ENCODE measurements at regions not wholly inside any gene's neighbourhood (a gene's known extent, or its start where the extent isn't known, plus 50 kb on each side); places are given as distances from the start of the nearest gene placed in this dataset.

DNA sequence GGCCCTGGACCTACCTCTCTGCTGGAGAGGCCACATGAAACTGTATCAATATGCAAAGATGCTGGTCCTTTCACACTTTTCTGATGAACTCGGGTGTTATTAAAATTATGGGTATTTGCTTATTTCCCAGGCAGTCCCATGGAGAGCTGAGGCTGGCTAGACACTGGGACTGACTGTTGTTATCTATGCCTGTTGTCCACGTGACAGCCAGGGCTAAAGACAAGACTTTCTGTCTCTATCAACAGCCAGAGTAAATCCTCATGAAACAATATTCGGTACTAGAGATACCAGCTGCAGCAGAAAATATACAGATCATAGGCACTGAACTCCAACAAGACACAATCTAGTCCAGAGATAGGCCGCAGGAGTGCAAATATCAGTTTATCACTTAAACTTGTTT lies 236.4 kb downstream of the FOXA2 start:
- Histone ChIP-seq H3K36me3 (no peaks in the 10 kb centered on the region), H3K27ac (no peak overlapping the region), H3K4me3 (no peak overlapping the region), H3K4me1 (no peaks in the 10 kb centered on the region), H3K9me3 (no peaks in the 10 kb centered on the region), H3K27me3 (peaks cover 32% of the 10 kb centered on the region)
- WGBS, 2 donors (ENCODE audit: low coverage in 1 of 2) = 48 to 79% methylated on average over 2 to 4 of the region's 4 CpGs
- no peak for ATAC-seq
- TF ChIP-seq EP300 (IDR thresholded peaks at IDR 0.05) = no peak
- TF ChIP-seq, protein P1, sequence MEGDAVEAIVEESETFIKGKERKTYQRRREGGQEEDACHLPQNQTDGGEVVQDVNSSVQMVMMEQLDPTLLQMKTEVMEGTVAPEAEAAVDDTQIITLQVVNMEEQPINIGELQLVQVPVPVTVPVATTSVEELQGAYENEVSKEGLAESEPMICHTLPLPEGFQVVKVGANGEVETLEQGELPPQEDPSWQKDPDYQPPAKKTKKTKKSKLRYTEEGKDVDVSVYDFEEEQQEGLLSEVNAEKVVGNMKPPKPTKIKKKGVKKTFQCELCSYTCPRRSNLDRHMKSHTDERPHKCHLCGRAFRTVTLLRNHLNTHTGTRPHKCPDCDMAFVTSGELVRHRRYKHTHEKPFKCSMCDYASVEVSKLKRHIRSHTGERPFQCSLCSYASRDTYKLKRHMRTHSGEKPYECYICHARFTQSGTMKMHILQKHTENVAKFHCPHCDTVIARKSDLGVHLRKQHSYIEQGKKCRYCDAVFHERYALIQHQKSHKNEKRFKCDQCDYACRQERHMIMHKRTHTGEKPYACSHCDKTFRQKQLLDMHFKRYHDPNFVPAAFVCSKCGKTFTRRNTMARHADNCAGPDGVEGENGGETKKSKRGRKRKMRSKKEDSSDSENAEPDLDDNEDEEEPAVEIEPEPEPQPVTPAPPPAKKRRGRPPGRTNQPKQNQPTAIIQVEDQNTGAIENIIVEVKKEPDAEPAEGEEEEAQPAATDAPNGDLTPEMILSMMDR (IDR thresholded peaks at IDR 0.05) = no peak
- TF ChIP-seq POLR2AphosphoS5 (IDR thresholded peaks at IDR 0.05) = no peak

DNA sequence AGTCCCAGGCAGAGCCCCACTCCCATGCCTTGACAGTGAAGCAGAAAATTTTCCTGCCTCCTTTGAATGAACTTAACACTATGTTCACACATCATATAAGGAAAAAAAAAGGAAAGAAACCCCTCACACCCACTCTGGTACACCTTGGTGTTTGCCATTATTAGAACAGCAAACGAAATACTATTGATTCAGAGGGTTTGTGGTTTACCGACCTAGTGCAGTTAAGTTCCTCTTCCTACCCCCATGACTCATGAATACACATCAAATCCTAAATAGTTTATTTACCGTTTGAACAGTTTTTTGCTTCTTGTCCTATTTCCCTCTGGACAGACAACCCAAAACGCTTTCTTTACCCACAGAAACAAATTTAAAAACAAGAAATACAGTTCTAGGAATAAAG lies 237.7 kb downstream of the FOXA2 start:
- no peaks in the 10 kb centered on the region for H3K36me3 ChIP-seq
- H3K4me3 ChIP-seq = no peak overlapping the region
- H3K27me3 ChIP-seq = peaks cover 28% of the 10 kb centered on the region
- TF ChIP-seq POLR2A (IDR thresholded peaks at IDR 0.05) (no peak), EP300 (IDR thresholded peaks at IDR 0.05) (no peak), POLR2AphosphoS5 (IDR thresholded peaks at IDR 0.05) (no peak)
- TF ChIP-seq, protein P1 (IDR thresholded peaks at IDR 0.05) = no peak
- 51 to 78% methylated on average over 3 to 4 of the region's 4 CpGs for WGBS, 2 donors (ENCODE audit: low coverage in 1 of 2)
- H3K27ac ChIP-seq = no peak overlapping the region
- H3K9me3 ChIP-seq = no peaks in the 10 kb centered on the region
- ATAC-seq = no peak
- no peaks in the 10 kb centered on the region for H3K4me1 ChIP-seq

DNA sequence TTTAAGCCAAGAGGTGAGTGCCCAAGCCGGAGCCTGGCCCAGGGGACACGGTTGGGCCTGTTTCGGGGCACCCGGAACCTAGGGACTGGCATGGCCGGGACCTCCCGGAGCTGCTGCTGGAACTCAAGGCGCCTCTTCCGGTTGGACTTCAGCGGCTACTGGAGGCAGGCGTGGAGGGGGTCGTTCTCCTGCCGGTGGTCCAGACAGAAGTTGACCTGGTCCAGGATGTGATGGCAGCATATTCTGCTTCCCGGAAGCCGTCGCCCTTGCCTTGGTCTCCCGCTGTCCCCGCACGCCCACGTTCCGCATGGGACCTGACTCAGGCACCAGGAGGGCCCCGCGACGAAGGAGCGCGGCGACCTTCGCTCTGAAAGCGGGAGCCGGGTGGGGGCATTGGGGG lies 240.8 kb downstream of the FOXA2 start:
- 100% methylated on average over 2 of the region's 29 CpGs for WGBS, 2 donors (ENCODE audit: low coverage in 1 of 2)
- Histone ChIP-seq H3K36me3 (no peaks in the 10 kb centered on the region), H3K27ac (no peak overlapping the region), H3K4me3 (no peak overlapping the region), H3K4me1 (peaks cover 0 to 4% (median 0%) of the 10 kb centered on the region in 3 donors), H3K27me3 (peaks cover 41% of the 10 kb centered on the region), H3K9me3 (no peaks in the 10 kb centered on the region)
- TF ChIP-seq EP300 (IDR thresholded peaks at IDR 0.05) (no peak), POLR2A (IDR thresholded peaks at IDR 0.05) (no peak), POLR2AphosphoS5 (IDR thresholded peaks at IDR 0.05) (no peak)
- TF ChIP-seq, protein P1 (IDR thresholded peaks at IDR 0.05) = no peak
- no peak for ATAC-seq

DNA sequence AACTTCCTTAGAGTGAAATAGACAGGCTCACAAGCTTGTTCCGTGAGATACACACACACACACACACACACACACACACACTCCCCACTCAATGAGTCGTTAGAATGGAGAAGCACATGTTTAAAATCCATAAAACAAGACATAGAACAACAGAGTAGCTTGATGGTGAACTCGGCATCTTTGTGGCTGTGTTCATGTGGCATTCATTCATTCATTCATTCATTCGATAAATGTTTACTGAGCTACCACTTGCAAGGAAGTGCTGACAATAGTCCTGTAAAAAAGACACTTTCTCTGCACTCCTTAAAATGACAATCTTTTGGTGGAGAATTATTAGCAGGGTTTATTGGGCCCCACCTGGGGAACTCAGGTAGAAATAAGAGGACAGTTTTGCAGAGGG lies 242.0 kb downstream of the FOXA2 start:
- WGBS, 2 donors (ENCODE audit: low coverage in 1 of 2) = 50 to 83% methylated on average over 1 to 2 of the region's 4 CpGs

DNA sequence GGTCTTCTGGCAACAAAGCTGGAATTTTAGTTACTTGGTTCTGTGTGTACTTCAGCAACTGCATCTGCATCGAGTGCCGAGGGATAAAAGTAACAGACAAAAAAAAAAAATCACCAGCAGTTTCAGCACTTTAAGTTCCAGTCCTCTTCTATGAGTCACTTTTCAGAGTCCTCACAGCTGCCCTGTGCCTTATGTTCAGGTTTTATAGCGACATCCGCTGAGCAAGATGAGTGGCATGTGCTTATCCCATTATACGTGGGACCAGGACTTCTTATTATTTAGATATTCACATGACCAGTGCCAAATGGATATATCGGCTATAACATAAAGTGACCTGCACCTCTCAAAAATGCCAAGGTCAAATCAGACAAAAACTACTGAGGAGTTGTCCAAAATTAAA lies 242.9 kb downstream of the FOXA2 start:
- H3K27ac ChIP-seq = no peak overlapping the region
- peaks cover 53% of the 10 kb centered on the region for H3K27me3 ChIP-seq
- H3K4me3 ChIP-seq = no peak overlapping the region
- no peaks in the 10 kb centered on the region for H3K9me3 ChIP-seq
- H3K4me1 ChIP-seq = peaks cover 0 to 4% (median 0%) of the 10 kb centered on the region in 3 donors
- 64 to 78% methylated on average over 4 to 6 of the region's 6 CpGs for WGBS, 2 donors (ENCODE audit: low coverage in 1 of 2)
- TF ChIP-seq, protein P1 (IDR thresholded peaks at IDR 0.05) = no peak
- TF ChIP-seq POLR2A (IDR thresholded peaks at IDR 0.05) = no peak
- ATAC-seq = no peak
- no peaks in the 10 kb centered on the region for H3K36me3 ChIP-seq

More for the DNA sequence above, 242.0 kb downstream of the FOXA2 start:
- Histone ChIP-seq H3K27ac (no peak overlapping the region), H3K4me1 (peaks cover 0 to 4% (median 0%) of the 10 kb centered on the region in 3 donors), H3K9me3 (no peaks in the 10 kb centered on the region), H3K36me3 (no peaks in the 10 kb centered on the region), H3K4me3 (no peak overlapping the region), H3K27me3 (peaks cover 45% of the 10 kb centered on the region)
- TF ChIP-seq POLR2A (IDR thresholded peaks at IDR 0.05) (no peak), EP300 (IDR thresholded peaks at IDR 0.05) (no peak), POLR2AphosphoS5 (IDR thresholded peaks at IDR 0.05) (no peak)
- TF ChIP-seq, protein P1 (IDR thresholded peaks at IDR 0.05) = no peak
- ATAC-seq = no peak
